Ishikawa (cell line): ENCODE measurements at regions not wholly inside any gene's neighbourhood (a gene's known extent, or its start where the extent isn't known, plus 50 kb on each side); places are given as distances from the start of the nearest gene placed in this dataset.

Experiments used
- CREB1 ChIP-seq: IDR thresholded peaks from 2 replicates; pipeline ENCODE4 v1.6.1; 2012; ENCODE audit warnings: low read depth
- EP300 ChIP-seq: IDR thresholded peaks from 2 replicates; pipeline ENCODE4 v1.6.1; 2012; ENCODE audit warnings: borderline replicate concordance
- FOXM1 ChIP-seq: IDR thresholded peaks from 2 replicates; pipeline ENCODE4 v1.6.1; 2012; ENCODE audit warnings: low read depth, borderline replicate concordance
- NFIC ChIP-seq: IDR thresholded peaks from 2 replicates; pipeline ENCODE4 v1.6.1; 2012
- RAD21 ChIP-seq: IDR thresholded peaks from 2 replicates; pipeline ENCODE4 v1.6.1; 2012; ENCODE audit warnings: low read depth
- TAF1 ChIP-seq: IDR thresholded peaks from 2 replicates; pipeline ENCODE4 v1.6.1; 2012; ENCODE audit warnings: low read depth, mild to moderate bottlenecking
- USF1 ChIP-seq: IDR thresholded peaks from 2 replicates; pipeline ENCODE4 v1.6.1; 2012
- ZBTB7A ChIP-seq: IDR thresholded peaks from 2 replicates; pipeline ENCODE4 v1.6.1; 2012; ENCODE audit warnings: low read depth
- TF ChIP-seq, protein P1 (sequence below): IDR thresholded peaks from 2 replicates; pipeline ENCODE4 v1.6.1; 2012
- TF ChIP-seq, protein P2 (sequence below): IDR thresholded peaks from 2 replicates; pipeline ENCODE4 v1.6.1; 2012; ENCODE audit warnings: low read depth, mild to moderate bottlenecking

GRCh38 chr3:177776661-177777101 lies 579.4 kb upstream of the TBL1XR1 start:
- TF ChIP-seq USF1 (no peak), EP300 (peak; percentile 81), TAF1 (no peak), CREB1 (no peak), FOXM1 (peak; percentile 64; the same call in 1 of the 2 replicates), ZBTB7A (no peak; the same call in 1 of the 2 replicates), NFIC (peak; percentile 90), RAD21 (no peak; the same call in 1 of the 2 replicates)
- TF ChIP-seq, protein P1, sequence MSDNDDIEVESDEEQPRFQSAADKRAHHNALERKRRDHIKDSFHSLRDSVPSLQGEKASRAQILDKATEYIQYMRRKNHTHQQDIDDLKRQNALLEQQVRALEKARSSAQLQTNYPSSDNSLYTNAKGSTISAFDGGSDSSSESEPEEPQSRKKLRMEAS, result peak; percentile 61; the same call in 1 of the 2 replicates
- TF ChIP-seq, protein P2, sequence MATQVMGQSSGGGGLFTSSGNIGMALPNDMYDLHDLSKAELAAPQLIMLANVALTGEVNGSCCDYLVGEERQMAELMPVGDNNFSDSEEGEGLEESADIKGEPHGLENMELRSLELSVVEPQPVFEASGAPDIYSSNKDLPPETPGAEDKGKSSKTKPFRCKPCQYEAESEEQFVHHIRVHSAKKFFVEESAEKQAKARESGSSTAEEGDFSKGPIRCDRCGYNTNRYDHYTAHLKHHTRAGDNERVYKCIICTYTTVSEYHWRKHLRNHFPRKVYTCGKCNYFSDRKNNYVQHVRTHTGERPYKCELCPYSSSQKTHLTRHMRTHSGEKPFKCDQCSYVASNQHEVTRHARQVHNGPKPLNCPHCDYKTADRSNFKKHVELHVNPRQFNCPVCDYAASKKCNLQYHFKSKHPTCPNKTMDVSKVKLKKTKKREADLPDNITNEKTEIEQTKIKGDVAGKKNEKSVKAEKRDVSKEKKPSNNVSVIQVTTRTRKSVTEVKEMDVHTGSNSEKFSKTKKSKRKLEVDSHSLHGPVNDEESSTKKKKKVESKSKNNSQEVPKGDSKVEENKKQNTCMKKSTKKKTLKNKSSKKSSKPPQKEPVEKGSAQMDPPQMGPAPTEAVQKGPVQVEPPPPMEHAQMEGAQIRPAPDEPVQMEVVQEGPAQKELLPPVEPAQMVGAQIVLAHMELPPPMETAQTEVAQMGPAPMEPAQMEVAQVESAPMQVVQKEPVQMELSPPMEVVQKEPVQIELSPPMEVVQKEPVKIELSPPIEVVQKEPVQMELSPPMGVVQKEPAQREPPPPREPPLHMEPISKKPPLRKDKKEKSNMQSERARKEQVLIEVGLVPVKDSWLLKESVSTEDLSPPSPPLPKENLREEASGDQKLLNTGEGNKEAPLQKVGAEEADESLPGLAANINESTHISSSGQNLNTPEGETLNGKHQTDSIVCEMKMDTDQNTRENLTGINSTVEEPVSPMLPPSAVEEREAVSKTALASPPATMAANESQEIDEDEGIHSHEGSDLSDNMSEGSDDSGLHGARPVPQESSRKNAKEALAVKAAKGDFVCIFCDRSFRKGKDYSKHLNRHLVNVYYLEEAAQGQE, result no peak
